Renal pelvis (tissue), 1 donor: ENCODE measurements at regions not wholly inside any gene's neighbourhood (a gene's known extent, or its start where the extent isn't known, plus 50 kb on each side); places are given as distances from the start of the nearest gene placed in this dataset.
"Not testable (repeated sequence)": the region's sequence is repeated elsewhere in the genome, so short reads cannot be mapped to it uniquely, and the experiment has no call there.

ENCODE experiments used
- DNase-seq: peaks from one replicate; pipeline ENCODE4 v3.0.0-alpha.2; 2013

DNA sequence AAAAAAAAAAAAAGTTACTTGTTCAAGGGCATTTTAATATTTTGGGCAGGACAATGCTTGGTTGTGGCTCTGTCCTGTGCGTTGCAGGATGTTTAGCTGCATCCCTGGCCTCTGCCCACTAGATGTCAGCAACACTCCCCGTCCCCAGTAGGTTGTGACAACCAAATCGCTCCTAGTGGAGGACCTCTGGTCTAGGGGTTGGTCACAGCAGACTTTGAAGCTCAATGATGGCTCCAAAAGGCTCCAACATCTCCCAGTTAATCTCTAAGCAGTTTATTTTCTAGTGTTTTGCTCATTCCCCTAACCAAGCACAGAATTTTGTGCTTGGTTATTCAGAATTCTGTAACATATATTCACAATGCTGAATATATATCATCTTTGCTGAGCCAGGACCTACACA lies 67.0 kb downstream of the CHRNA1 start:
- DNase-seq: no peak

DNA sequence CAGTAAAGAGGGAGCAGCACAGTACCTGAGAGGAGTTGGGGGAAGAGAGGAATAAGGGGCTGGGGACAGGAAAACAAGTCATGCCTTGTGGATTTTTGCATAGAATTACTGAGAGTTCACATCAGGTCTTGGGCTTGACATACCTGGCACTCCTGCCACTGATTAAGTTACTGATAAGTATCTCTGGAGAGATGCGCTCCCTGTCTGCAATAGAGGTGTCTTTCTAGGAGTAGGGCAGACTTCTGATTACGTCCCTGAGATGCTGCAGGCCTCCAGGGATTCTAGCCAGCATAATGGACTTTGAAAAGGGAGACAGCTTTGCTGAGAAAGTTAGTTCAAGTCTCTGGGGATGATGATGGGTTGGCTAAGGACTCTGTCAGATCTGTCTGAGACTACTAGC lies 69.4 kb downstream of the CHRNA1 start:
- no peak for DNase-seq

DNA sequence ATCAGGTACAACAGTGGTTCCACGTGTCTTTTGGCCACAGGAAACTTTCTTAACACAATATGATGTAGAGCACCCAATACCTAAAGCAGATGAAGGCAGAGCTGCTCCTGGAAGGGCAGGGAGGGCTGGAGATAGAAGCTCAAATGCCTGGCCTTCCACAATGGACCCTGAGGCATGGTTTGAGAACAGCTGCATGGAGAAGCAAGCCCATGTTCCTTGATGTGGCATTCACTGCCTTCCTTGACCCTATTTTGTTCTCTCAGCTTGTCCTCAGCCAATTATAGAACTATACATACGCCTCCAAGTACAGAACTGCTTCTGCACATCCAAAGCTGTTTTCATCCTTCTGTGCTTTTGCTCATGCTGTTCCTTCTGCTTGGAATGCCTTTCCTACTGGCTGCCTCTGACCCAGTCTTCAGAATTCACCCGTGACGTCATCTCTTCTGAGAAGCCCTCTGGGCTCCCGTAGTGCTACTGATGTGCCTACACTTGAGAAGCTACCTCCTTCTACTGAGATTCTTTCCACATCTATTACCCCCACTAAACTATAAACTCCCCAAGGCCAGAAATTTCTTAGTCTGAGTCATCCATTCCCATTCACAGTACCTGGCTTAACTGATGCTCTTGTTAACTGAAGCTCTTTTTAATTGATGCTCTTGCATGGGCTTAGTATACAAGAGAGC lies 69.9 kb downstream of the CHRNA1 start:
- no peak for DNase-seq

- DNase-seq: no peak
Observed at GRCh38 chr2:174693344-174693743, 70.9 kb downstream of the CHRNA1 start.

DNA sequence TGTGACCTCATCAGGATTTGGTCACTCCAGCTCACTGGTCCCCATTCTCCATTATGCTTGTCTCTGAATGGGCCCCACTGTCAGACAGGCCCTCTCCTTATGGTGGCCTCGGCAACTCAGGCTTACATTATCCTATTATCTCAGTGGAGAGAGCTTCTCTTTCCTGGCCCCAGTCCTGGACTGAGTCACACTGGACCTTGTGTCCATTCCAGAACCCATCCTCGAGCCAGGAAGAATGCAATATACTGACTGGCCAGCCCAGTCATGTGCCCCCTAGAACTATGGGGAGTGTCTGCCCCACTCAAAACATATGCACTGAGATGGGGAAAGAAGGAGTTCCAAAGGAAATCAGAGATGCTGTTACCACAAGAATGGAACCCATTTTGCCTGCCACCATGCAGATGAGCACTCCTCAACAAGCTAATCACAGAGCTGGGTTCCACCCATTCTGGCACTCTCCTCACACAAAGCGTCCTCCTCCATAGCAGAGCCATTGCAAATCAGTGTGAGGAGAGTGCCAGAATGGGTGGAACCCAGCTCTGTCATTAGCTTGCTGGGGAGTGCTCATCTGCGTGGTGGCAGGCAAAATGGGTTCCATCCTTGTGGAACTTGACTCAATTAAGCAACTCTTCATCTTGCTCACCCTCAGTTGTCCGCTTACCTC lies 71.9 kb downstream of the CHRNA1 start:
- DNase-seq: no peak

- no peak for DNase-seq
Observed at GRCh38 chr2:174691201-174691779, 73.0 kb downstream of the CHRNA1 start.

DNA sequence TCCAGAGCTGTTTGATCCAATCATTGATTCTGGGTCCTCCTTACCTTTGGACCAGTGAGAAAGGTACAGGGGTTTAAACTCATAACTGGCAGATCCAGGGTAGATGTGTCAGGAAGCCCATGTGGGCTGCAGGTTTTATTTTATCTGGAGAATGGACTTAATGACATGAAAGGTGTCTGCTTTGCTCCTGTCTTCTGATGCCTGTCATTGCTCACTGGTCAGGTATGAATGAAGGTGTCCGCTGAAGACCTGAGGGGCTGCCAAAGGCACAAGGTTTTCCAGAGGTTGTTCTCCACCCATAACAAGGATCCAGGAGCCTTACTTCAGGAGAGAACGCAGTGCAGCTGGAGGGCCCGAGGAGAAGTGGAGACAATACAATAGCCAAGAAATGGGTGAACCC lies 74.2 kb downstream of the CHRNA1 start:
- no peak for DNase-seq

DNA sequence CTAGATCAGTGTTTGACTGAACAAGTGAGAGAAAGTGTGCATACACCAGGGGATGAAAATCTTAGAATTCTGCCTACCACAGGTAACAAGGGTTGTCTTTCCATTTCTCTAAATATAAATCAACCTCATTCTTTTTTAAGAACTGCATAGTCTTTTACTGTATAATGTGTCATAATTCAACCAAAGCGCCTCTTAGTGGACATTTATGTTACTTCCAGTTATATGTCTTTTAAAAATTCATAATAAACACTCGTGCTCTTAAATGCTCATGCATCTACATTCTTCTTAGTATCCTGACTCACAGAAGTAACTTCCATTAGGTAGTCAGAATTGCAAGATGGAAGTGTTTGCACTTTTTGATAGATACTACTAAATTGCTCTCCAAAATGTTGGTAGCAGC lies 76.2 kb downstream of the CHRNA1 start:
- DNase-seq: no peak

- DNase-seq: no peak
Observed at GRCh38 chr2:174686430-174686829, 77.8 kb downstream of the CHRNA1 start.

- DNase-seq: peak; percentile 39
Observed at GRCh38 chr2:174683392-174683759, 80.9 kb downstream of the CHRNA1 start.

DNA sequence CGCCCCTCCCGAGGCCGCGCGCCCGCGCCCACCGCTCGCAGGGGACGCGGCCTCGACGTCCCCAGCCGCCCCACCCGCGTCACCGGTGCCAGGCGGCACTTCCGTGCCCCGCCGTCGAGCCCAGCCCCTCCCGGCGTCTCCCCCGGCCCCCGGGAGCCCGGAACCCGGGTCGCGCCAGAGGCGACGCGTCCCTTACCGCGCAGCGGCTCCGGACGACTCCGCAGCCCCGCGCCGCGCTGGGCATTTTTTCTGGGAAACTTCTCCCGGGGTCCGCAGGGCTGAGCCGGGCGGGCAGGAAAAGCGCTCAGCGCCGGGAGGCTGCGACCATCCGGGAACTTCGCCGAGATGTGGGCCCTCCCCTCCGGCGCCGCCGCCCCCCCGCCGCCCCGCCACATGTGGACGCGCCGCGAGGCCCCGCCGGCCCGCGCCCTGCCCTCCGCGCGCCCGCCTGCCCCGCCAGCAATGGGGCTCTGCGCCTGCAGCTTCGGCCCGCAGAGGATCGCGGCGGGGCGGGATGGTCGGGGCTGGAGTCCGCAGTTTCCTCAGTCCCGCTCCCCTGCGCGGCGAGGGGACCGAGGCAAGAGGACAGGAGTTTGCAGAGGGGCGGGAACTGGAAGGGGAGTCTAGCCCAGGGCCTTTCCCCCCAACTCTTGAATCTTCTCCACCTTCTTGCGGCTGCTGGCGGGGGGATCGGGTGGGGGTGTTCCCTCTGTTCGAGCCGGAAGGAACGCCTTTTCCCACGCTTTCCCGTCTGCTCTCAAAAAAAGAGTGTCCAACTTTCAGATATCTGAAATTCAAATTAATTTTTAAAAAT lies 81.5 kb downstream of the CHRNA1 start:
- DNase-seq: peak; percentile 56

DNA sequence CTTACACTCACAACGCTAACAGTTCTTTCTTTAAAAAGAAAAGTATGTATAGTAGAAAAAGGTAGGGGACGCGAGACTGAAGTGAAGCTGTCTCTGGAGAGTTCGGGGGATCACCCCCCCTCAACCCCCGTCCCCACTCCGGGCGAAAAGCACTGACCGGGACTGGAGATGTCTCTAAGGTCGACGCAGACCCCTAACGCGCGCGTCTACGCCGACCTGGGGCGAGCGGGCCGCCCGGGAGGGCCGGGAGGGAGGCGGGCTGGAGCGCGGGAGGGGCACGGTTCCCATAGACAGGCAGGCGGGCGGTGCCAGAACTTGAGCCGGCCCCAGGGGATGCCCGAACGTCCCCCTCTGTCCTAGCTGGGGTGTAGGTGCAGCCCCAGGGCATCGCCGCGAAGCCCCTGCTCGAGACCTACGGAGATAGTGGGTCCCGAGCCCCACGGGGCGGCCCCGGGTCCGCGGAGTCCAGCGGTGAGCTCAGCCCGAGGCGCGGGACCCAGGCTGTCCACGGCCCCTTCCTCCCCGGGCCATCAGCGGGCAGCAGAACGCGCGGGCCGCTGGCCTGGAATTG lies 82.2 kb downstream of the CHRNA1 start:
- DNase-seq: no peak

DNA sequence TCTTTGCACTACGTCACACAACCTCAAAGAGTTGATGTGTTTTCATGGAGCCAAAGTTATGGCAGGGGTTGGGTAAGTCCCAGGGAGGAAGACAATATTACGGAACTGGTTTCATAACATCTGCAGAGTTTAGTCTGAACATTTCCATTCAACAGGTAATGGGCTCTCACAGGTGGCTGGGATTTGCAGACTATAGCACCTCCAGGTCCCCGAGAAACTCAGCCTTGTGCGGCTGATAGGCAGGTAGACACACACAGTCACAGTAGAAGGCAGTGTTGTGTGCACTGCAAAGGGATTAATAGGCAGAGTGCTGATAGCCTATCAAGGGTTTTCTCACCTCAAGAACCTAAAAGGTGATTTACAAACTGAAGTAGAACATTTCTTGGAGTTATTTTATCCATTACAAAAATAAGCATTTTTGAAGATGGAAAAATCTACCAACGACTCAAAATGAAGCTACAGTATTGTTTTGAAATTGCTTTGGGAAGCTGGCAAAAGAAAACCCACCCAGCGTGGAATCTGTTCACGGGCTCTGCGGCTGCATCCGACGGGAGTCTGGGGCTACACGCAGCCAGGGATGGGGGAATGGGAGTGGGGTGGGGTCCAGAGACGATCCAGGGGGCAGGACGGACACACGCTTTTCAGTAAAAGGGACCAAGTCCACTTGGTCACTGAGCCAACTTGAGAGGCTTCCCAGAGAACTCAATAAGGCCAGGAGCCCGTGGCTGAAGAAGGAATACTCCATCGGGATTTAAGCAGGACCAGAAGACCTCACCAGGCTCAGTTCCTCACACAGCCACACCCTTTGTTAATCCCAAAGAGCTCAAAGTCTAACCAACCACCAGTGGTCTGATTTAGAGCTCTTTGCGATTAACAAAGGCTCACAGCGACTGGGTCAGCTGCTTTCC lies 82.9 kb downstream of the CHRNA1 start:
- no peak for DNase-seq

GRCh38 chr2:174680221-174680620 lies 82.6 kb upstream of the WIPF1 start:
- no peak for DNase-seq

DNA sequence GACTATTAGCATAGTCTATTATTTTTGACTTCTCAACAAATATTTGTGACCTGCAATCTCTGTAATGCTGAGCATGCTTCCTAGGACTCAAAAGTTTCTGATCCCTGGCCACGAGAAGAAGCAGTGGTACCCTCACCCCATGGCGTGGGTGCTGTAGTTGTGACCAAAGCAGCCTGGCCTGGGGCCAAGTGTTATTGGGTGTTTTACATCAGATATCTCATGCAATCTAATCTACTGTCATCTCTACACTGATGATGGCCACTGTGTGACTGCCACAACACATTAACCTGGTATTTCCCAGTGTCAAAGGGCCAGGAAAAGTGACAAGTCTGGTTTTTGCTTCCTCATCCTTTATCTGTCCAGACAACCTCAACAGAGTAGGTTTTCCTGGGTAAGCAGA lies 80.8 kb upstream of the WIPF1 start:
- DNase-seq: no peak

DNA sequence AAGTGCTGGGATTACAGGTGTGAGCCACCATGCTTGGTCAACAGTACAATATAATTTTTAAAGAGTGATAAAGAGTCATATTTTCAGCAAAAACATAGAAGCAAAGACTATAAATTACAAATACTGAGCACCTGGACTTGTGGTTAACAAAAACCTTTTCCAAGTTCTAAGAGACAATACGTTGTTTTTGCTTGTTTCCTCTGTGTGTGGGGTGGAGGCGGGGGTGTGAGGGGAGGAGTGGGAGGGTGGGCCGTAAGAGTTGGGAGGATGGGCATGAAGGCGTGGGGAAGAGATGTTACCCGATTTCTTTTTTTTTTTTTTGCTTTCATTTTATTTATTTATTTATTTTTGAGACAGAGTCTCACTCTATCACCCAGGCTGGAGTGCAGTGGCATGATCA lies 78.0 kb upstream of the WIPF1 start:
- DNase-seq: no peak

- DNase-seq: no peak
Observed at GRCh38 chr2:174673876-174674275, 76.3 kb upstream of the WIPF1 start.

GRCh38 chr2:174673440-174673839 lies 75.8 kb upstream of the WIPF1 start:
- DNase-seq: no peak

GRCh38 chr2:174671532-174671931 lies 73.9 kb upstream of the WIPF1 start:
- not testable (repeated sequence) for DNase-seq

DNA sequence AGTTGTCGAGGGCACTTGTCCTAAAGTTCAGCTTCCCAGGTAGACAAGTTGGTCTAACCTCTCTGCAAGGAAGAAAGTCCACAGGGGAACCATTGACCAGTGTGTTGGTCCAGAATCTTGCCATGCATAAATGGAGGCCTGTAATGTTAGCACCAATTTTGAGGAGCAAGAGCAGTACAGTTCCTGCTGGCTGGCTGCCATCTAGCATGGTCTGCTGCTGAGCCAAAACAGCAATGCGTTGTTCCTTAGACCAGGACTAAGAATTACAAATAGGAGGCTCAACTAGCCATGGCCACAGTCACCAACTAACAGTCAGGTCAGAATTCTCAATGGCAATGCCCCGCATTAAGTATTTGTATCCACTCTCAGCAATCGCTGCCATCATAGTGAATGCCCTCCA lies 72.8 kb upstream of the WIPF1 start:
- no peak for DNase-seq

GRCh38 chr2:174669336-174669735 lies 71.7 kb upstream of the WIPF1 start:
- no peak for DNase-seq
